ENCODE measurements at regions not wholly inside any gene's neighbourhood (a gene's known extent, or its start where the extent isn't known, plus 50 kb on each side); places are given as distances from the start of the nearest gene placed in this dataset.

GRCh38 chr1:39085174-39085573 lies 59.0 kb downstream of the NDUFS5 start:
- ATAC-seq, result no peak
- H3K4me3 Mint-ChIP-seq, result no peak overlapping the region

GRCh38 chr1:39086386-39086785 lies 60.2 kb downstream of the NDUFS5 start:
- no peaks in the 10 kb centered on the region for H3K36me3 Mint-ChIP-seq (ENCODE audit: low read depth)
- H3K4me1 Mint-ChIP-seq, result peaks cover 4% of the 10 kb centered on the region
- no peak overlapping the region for H3K27ac Mint-ChIP-seq
- no peak overlapping the region for H3K4me3 Mint-ChIP-seq
- ATAC-seq (no peak), DNase-seq (no peak)
- H3K9me3 Mint-ChIP-seq, result no peaks in the 10 kb centered on the region
- H3K27me3 Mint-ChIP-seq, result peaks cover 17% of the 10 kb centered on the region

More at GRCh38 chr1:39085174-39085573, 59.0 kb downstream of the NDUFS5 start:
- Mint-ChIP-seq H3K4me1 (peaks cover 8% of the 10 kb centered on the region), H3K27me3 (peaks cover 25% of the 10 kb centered on the region), H3K9me3 (no peaks in the 10 kb centered on the region), H3K36me3 (ENCODE audit: low read depth) (no peaks in the 10 kb centered on the region), H3K27ac (no peak overlapping the region)
- no peak for DNase-seq

DNA sequence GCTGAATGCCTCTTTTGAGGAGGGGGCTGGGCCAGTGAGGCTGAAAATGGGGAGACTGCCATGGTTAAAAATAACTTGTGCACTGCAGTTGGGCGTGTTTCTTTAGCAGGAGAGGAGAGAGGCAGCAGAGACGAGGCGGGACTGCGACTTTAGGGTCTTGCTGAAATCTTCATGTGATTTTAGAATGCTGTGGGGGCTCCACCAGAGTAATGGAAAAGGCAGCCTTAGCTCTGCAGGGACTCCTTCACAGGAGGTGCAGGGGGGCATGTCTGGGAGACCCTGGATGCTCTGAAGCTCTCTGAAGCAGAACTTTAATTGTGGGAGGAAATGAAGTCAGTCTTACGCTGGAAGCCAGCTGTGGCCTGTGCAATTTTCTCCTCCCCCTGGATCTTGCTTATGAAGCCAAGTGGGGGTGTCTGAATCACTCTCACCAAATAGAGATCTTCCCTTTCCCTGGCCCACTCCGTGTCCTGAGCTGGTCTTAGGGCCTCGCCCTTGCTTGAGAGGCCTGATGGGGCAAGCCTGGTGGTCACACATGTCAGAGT lies 60.8 kb downstream of the NDUFS5 start:
- H3K4me1 Mint-ChIP-seq, result peaks cover 4% of the 10 kb centered on the region
- ATAC-seq, result no peak
- H3K4me3 Mint-ChIP-seq, result no peak overlapping the region
- no peak overlapping the region for H3K27ac Mint-ChIP-seq
- H3K36me3 Mint-ChIP-seq (ENCODE audit: low read depth), result no peaks in the 10 kb centered on the region
- no peaks in the 10 kb centered on the region for H3K9me3 Mint-ChIP-seq
- DNase-seq, result no peak
- H3K27me3 Mint-ChIP-seq, result peaks cover 17% of the 10 kb centered on the region

DNA sequence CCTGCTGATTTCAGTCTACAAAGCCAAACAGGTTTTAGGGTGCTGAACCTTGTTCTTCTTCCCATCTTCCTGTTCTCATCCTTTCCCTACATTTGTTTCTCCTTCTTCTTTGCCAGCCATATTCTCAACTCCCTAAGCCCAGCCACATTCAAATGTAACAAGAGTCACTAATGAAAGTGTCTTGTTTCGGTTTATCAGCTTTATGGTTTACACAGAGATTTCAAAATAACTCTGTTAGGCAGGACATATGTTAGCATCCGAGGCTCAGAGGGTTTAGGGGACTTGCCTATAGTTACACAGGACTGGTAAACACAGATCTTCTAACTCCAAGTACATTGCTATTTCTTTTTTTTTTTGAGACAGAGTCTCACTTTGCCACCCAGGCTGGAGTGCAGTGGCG lies 61.3 kb downstream of the NDUFS5 start:
- DNase-seq (no peak), ATAC-seq (no peak)
- peaks cover 12% of the 10 kb centered on the region for H3K27me3 Mint-ChIP-seq
- H3K9me3 Mint-ChIP-seq, result no peaks in the 10 kb centered on the region
- H3K36me3 Mint-ChIP-seq (ENCODE audit: low read depth), result no peaks in the 10 kb centered on the region
- H3K4me3 Mint-ChIP-seq, result no peak overlapping the region
- peaks cover under 1% of the 10 kb centered on the region for H3K4me1 Mint-ChIP-seq
- H3K27ac Mint-ChIP-seq, result no peak overlapping the region

- no peak for DNase-seq
- no peak overlapping the region for H3K4me3 Mint-ChIP-seq
- no peak overlapping the region for H3K27ac Mint-ChIP-seq
- H3K4me1 Mint-ChIP-seq, result peaks cover 2% of the 10 kb centered on the region
- H3K9me3 Mint-ChIP-seq, result no peaks in the 10 kb centered on the region
- no peak for ATAC-seq
- H3K27me3 Mint-ChIP-seq, result peaks cover 5% of the 10 kb centered on the region
- no peaks in the 10 kb centered on the region for H3K36me3 Mint-ChIP-seq (ENCODE audit: low read depth)
These were observed 62.5 kb downstream of the NDUFS5 start for GRCh38 chr1:39088658-39089057.

DNA sequence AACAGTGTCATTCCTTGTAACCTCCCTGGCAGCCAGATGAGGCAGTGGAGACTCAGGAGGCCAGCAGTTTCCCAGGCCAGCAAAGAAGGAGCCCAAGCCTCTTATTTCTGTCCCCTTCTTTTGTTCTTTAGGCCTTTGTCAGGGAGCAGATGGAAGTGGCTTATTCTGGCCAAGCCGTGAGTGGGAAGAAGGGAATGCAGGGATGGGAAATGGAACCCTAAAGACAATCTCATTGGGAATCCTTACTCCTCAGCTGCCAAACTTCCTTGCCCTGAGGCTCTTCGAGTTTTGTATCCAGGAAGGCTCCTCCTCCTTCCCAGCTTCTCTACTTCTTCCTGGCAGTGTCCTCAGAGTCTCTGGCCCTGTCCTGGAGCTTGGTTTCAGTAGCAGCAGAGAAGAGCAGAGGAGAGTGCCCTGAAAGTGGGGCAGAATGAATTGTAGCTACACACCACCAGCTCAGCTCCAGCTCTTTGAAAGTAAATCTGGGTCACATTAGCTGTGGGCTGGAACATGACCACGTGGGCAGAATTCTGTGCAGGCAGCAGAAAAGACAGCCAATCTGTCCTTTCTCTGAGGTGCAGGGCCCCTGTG lies 63.9 kb downstream of the NDUFS5 start:
- no peak for ATAC-seq
- H3K27me3 Mint-ChIP-seq, result peaks cover 2% of the 10 kb centered on the region
- no peak overlapping the region for H3K27ac Mint-ChIP-seq
- H3K9me3 Mint-ChIP-seq, result no peaks in the 10 kb centered on the region
- DNase-seq, result no peak
- no peaks in the 10 kb centered on the region for H3K36me3 Mint-ChIP-seq (ENCODE audit: low read depth)
- H3K4me3 Mint-ChIP-seq, result no peak overlapping the region
- peaks cover 2% of the 10 kb centered on the region for H3K4me1 Mint-ChIP-seq

- H3K4me3 Mint-ChIP-seq, result no peak overlapping the region
- H3K9me3 Mint-ChIP-seq, result no peaks in the 10 kb centered on the region
- no peak overlapping the region for H3K27ac Mint-ChIP-seq
- ATAC-seq, result no peak
- DNase-seq, result no peak
- H3K36me3 Mint-ChIP-seq (ENCODE audit: low read depth), result no peaks in the 10 kb centered on the region
- H3K27me3 Mint-ChIP-seq, result peaks cover 2% of the 10 kb centered on the region
- H3K4me1 Mint-ChIP-seq, result peaks cover 2% of the 10 kb centered on the region
These were observed 64.7 kb downstream of the NDUFS5 start for GRCh38 chr1:39090757-39091380.

GRCh38 chr1:39091845-39092645 lies 65.9 kb downstream of the NDUFS5 start:
- peaks cover 2% of the 10 kb centered on the region for H3K27me3 Mint-ChIP-seq
- H3K4me3 Mint-ChIP-seq, result no peak overlapping the region
- H3K4me1 Mint-ChIP-seq, result peaks cover 2% of the 10 kb centered on the region
- DNase-seq (peak; percentile 58), ATAC-seq (no peak)
- H3K9me3 Mint-ChIP-seq, result no peaks in the 10 kb centered on the region
- H3K27ac Mint-ChIP-seq, result no peak overlapping the region
- H3K36me3 Mint-ChIP-seq (ENCODE audit: low read depth), result no peaks in the 10 kb centered on the region

- ATAC-seq (no peak), DNase-seq (no peak)
- H3K9me3 Mint-ChIP-seq, result no peaks in the 10 kb centered on the region
- H3K36me3 Mint-ChIP-seq (ENCODE audit: low read depth), result no peaks in the 10 kb centered on the region
- H3K4me1 Mint-ChIP-seq, result peaks cover 9% of the 10 kb centered on the region
- no peak overlapping the region for H3K27ac Mint-ChIP-seq
- H3K27me3 Mint-ChIP-seq, result peaks cover 2% of the 10 kb centered on the region
- no peak overlapping the region for H3K4me3 Mint-ChIP-seq
These were observed 68.5 kb downstream of the NDUFS5 start for GRCh38 chr1:39094685-39095084.

- Mint-ChIP-seq H3K4me1 (peaks cover 23% of the 10 kb centered on the region), H3K27me3 (no peaks in the 10 kb centered on the region), H3K36me3 (ENCODE audit: low read depth) (no peaks in the 10 kb centered on the region), H3K27ac (peak overlapping the region; percentile 48), H3K4me3 (no peak overlapping the region), H3K9me3 (no peaks in the 10 kb centered on the region)
- peak; percentile 61 for DNase-seq
- ATAC-seq, result peak; percentile 84
These were observed 72.5 kb downstream of the NDUFS5 start for GRCh38 chr1:39098546-39099250.

GRCh38 chr1:39102537-39103327 lies 76.6 kb downstream of the NDUFS5 start:
- DNase-seq, result peak; percentile 18
- peak; percentile 41 for ATAC-seq
- Mint-ChIP-seq H3K36me3 (ENCODE audit: low read depth) (no peaks in the 10 kb centered on the region), H3K27ac (peak overlapping the region; percentile 57), H3K4me1 (peaks cover 41% of the 10 kb centered on the region), H3K4me3 (peak overlapping the region; percentile 4), H3K27me3 (no peaks in the 10 kb centered on the region), H3K9me3 (no peaks in the 10 kb centered on the region)

DNA sequence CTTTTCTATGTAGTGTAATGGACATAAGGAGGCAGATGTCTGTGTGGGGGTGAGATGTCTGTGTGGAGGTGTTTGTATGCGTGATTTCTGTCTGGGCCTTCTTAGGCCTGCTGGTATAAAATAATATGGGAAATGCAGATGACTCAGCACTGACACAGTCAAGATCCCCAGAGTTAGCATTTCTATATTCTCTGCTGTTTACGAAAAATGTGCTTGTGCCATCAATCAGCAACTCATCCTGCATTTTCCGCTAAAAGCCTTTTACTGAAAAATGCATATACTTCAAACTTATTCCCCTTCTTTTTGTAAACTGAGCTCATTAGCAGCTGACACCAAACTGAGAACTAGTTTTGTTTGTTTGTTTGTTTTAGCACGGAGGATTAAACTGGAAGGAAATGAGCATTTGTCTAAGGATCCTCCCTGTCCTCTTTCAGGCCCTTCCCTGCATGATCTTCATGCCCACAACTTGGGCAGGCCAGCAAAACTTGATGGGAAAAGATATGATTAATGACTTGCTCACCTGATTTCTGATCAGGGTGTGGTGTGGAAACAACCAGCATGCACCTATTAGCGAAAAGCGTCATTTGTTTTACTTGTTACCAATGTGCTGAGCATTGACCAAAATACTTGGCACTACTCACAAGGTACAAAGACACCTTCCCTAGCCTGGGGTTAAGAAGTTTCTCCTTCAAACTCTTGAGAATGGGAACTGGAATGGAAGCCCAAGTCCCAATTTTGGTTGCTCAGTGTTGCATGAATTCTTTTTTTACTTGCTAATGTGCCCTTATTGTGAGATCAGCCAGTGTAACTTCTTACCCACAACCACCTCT lies 77.4 kb downstream of the NDUFS5 start:
- Mint-ChIP-seq H3K4me3 (peak overlapping the region; percentile 59), H3K36me3 (ENCODE audit: low read depth) (no peaks in the 10 kb centered on the region), H3K27me3 (no peaks in the 10 kb centered on the region), H3K9me3 (no peaks in the 10 kb centered on the region), H3K27ac (peak overlapping the region; percentile 57), H3K4me1 (peaks cover 38% of the 10 kb centered on the region)
- DNase-seq, result no peak
- ATAC-seq, result no peak
